Mesendoderm (in vitro differentiated cells): ENCODE measurements at regions not wholly inside any gene's neighbourhood (a gene's known extent, or its start where the extent isn't known, plus 50 kb on each side); places are given as distances from the start of the nearest gene placed in this dataset.

Experiments used
- DNase-seq: peaks from one replicate; pipeline ENCODE4 v3.0.0; 2013
- H2AK5ac ChIP-seq: 2 replicates; pipeline ENCODE4 v1.6.1; 2013; ENCODE audit warnings: low read length, inconsistent platforms
- H2BK120ac ChIP-seq: 2 replicates; pipeline ENCODE4 v1.6.1; 2013; ENCODE audit warnings: low read depth, mild to moderate bottlenecking, low read length, moderate library complexity, mixed read lengths
- H2BK15ac ChIP-seq: replicated peaks from 2 replicates; pipeline ENCODE4 v1.6.1; 2013; ENCODE audit warnings: low read depth, mild to moderate bottlenecking, moderate library complexity
- H2BK5ac ChIP-seq: 2 replicates; pipeline ENCODE4 v1.6.1; 2013; ENCODE audit warnings: low read length, inconsistent platforms
- H3K18ac ChIP-seq: 2 replicates; pipeline ENCODE4 v1.6.1; 2013; ENCODE audit warnings: mild to moderate bottlenecking, low read length, mixed read lengths
- H3K23ac ChIP-seq: one replicate; pipeline ENCODE4 v1.6.1; 2013; ENCODE audit warnings: low read length
- H3K27ac ChIP-seq: 2 replicates; pipeline ENCODE4 v1.5.1; 2013; ENCODE audit warnings: low read depth, mild to moderate bottlenecking, inconsistent platforms, low read length, moderate library complexity
- H3K27me3 ChIP-seq: 2 replicates; pipeline ENCODE4 v1.6.1; 2013; ENCODE audit warnings: low read length, control low read depth, mild to moderate bottlenecking, inconsistent platforms; ENCODE audit not compliant: insufficient read depth, poor library complexity
- H3K36me3 ChIP-seq: 2 replicates; pipeline ENCODE4 v1.6.1; 2013; ENCODE audit warnings: low read length, inconsistent platforms; ENCODE audit not compliant: control insufficient read depth, insufficient read depth
- H3K4ac ChIP-seq: one replicate; pipeline ENCODE4 v1.6.1; 2013; ENCODE audit warnings: low read depth, mild to moderate bottlenecking, low read length, moderate library complexity
- H3K4me1 ChIP-seq: 2 replicates; pipeline ENCODE4 v1.6.1; 2013; ENCODE audit warnings: low read depth, low read length, inconsistent platforms; ENCODE audit not compliant: control insufficient read depth
- H3K4me2 ChIP-seq: 2 replicates; pipeline ENCODE4 v1.6.1; 2013; ENCODE audit warnings: low read length
- H3K4me3 ChIP-seq: 2 replicates; pipeline ENCODE4 v1.5.1; 2013; ENCODE audit warnings: mild to moderate bottlenecking, low read length
- H3K56ac ChIP-seq: one replicate; pipeline ENCODE4 v1.6.1; 2013; ENCODE audit warnings: low read length
- H3K79me1 ChIP-seq: 2 replicates; pipeline ENCODE4 v1.6.1; 2013; ENCODE audit warnings: low read length, inconsistent platforms
- H3K79me2 ChIP-seq: 2 replicates; pipeline ENCODE4 v1.6.1; 2013; ENCODE audit warnings: mild to moderate bottlenecking, low read length; ENCODE audit not compliant: control insufficient read depth, insufficient read depth
- H3K9ac ChIP-seq: 2 replicates; pipeline ENCODE4 v1.6.1; 2013; ENCODE audit warnings: low read length, inconsistent platforms
- H4K5ac ChIP-seq: one replicate; pipeline ENCODE4 v1.6.1; 2013; ENCODE audit warnings: low read length
- H4K8ac ChIP-seq: one replicate; pipeline ENCODE4 v1.6.1; 2013; ENCODE audit warnings: low read depth, mild to moderate bottlenecking, control low read depth, low read length, moderate library complexity
- WGBS: extraction: QIAGEN DNeasy Blood & Tissue Kit; methylation state at CpG from one replicate; pipeline ENCODE4 v1.1.7; 2013; ENCODE audit warnings: low lambda C conversion rate, missing lambda C conversion rate; ENCODE audit not compliant: insufficient coverage; ENCODE audit errors: extremely low coverage; 5-methylcytosine and 5-hydroxymethylcytosine counted together

GRCh38 chr1:5256793-5257192, 602.4 kb downstream of the AJAP1 start:
- H3K4ac ChIP-seq, result no peak overlapping the region
- no peak overlapping the region for H2BK120ac ChIP-seq
- no peaks in the 10 kb centered on the region for H3K27me3 ChIP-seq
- H2AK5ac ChIP-seq, result no peak overlapping the region
- no peaks in the 10 kb centered on the region for H3K36me3 ChIP-seq
- H2BK15ac ChIP-seq, result no peak overlapping the region
- no peak overlapping the region for H4K8ac ChIP-seq
- no peaks in the 10 kb centered on the region for H3K79me2 ChIP-seq
- H3K27ac ChIP-seq, result no peak overlapping the region
- H3K56ac ChIP-seq, result no peak overlapping the region
- H3K4me2 ChIP-seq, result no peak overlapping the region
- no peak overlapping the region for H2BK5ac ChIP-seq
- H3K23ac ChIP-seq, result no peak overlapping the region
- no peaks in the 10 kb centered on the region for H3K79me1 ChIP-seq
- H4K5ac ChIP-seq, result no peak overlapping the region
- WGBS, result 100% methylated on average over 1 of the region's 2 CpGs
- H3K4me3 ChIP-seq, result no peak overlapping the region
- DNase-seq, result no peak
- no peak overlapping the region for H3K9ac ChIP-seq
- no peak overlapping the region for H3K18ac ChIP-seq
- no peaks in the 10 kb centered on the region for H3K4me1 ChIP-seq

GRCh38 chr1:5254975-5255374, 600.6 kb downstream of the AJAP1 start:
- H4K5ac ChIP-seq, result no peak overlapping the region
- no peak overlapping the region for H3K4me2 ChIP-seq
- no peak overlapping the region for H3K4ac ChIP-seq
- no peaks in the 10 kb centered on the region for H3K4me1 ChIP-seq
- no peaks in the 10 kb centered on the region for H3K27me3 ChIP-seq
- H3K79me2 ChIP-seq, result no peaks in the 10 kb centered on the region
- no peaks in the 10 kb centered on the region for H3K36me3 ChIP-seq
- no peak overlapping the region for H2BK5ac ChIP-seq
- no peaks in the 10 kb centered on the region for H3K79me1 ChIP-seq
- no peak overlapping the region for H3K9ac ChIP-seq
- no peak overlapping the region for H2BK120ac ChIP-seq
- no peak overlapping the region for H2AK5ac ChIP-seq
- no peak overlapping the region for H3K23ac ChIP-seq
- H3K27ac ChIP-seq, result no peak overlapping the region
- H3K56ac ChIP-seq, result no peak overlapping the region
- WGBS, result no CpG with 5 or more reads among the region's 2 CpGs
- DNase-seq, result no peak
- H2BK15ac ChIP-seq, result no peak overlapping the region
- no peak overlapping the region for H4K8ac ChIP-seq
- H3K4me3 ChIP-seq, result no peak overlapping the region
- no peak overlapping the region for H3K18ac ChIP-seq

GRCh38 chr1:5254131-5254725, 599.8 kb downstream of the AJAP1 start:
- Histone ChIP-seq H3K4me2 (no peak overlapping the region), H4K5ac (no peak overlapping the region), H2AK5ac (no peak overlapping the region), H3K56ac (no peak overlapping the region), H2BK120ac (no peak overlapping the region), H3K27me3 (no peaks in the 10 kb centered on the region), H3K4ac (no peak overlapping the region), H2BK15ac (no peak overlapping the region), H3K23ac (no peak overlapping the region), H3K4me1 (no peaks in the 10 kb centered on the region), H3K79me1 (no peaks in the 10 kb centered on the region), H3K27ac (no peak overlapping the region), H3K79me2 (no peaks in the 10 kb centered on the region), H2BK5ac (no peak overlapping the region), H3K4me3 (no peak overlapping the region), H3K18ac (no peak overlapping the region), H3K36me3 (no peaks in the 10 kb centered on the region), H4K8ac (no peak overlapping the region), H3K9ac (no peak overlapping the region)
- WGBS, result no CpG with 5 or more reads among the region's 15 CpGs
- no peak for DNase-seq

DNA sequence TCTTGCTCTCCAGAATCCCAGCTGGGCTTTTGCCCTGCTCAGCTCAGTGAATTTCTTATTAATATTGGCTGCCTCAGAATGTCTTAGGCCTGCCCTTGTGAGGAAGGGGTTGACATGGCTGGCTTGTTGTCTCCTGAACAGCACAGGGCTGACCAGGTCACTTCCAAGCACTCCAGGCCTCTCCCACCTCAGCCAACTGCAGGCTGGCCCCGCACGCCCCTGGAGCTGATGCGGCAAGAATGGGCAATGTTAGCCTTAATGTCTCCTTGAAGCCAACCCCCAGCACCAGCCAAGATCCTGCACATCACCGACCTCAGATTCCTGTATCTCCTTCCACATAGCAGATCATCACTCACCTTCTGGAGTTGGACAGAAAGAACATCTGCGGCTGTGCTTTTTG, 598.6 kb downstream of the AJAP1 start:
- Histone ChIP-seq H3K23ac (no peak overlapping the region), H3K27ac (no peak overlapping the region), H3K18ac (no peak overlapping the region), H2BK120ac (no peak overlapping the region), H3K79me2 (no peaks in the 10 kb centered on the region), H4K8ac (no peak overlapping the region), H3K4ac (no peak overlapping the region), H3K79me1 (no peaks in the 10 kb centered on the region), H3K4me2 (no peak overlapping the region), H2BK5ac (no peak overlapping the region), H2AK5ac (no peak overlapping the region), H3K4me1 (no peaks in the 10 kb centered on the region), H2BK15ac (no peak overlapping the region), H3K4me3 (no peak overlapping the region), H3K27me3 (no peaks in the 10 kb centered on the region), H3K9ac (no peak overlapping the region), H3K56ac (no peak overlapping the region), H3K36me3 (no peaks in the 10 kb centered on the region), H4K5ac (no peak overlapping the region)
- no CpG with 5 or more reads among the region's 5 CpGs for WGBS
- DNase-seq, result no peak

- H2BK120ac ChIP-seq, result no peak overlapping the region
- H3K79me1 ChIP-seq, result no peaks in the 10 kb centered on the region
- H3K27me3 ChIP-seq, result no peaks in the 10 kb centered on the region
- H3K18ac ChIP-seq, result no peak overlapping the region
- H2AK5ac ChIP-seq, result no peak overlapping the region
- H4K8ac ChIP-seq, result no peak overlapping the region
- no peak overlapping the region for H3K27ac ChIP-seq
- no peaks in the 10 kb centered on the region for H3K79me2 ChIP-seq
- no peaks in the 10 kb centered on the region for H3K36me3 ChIP-seq
- no peak overlapping the region for H3K23ac ChIP-seq
- no peak overlapping the region for H3K4me3 ChIP-seq
- no peaks in the 10 kb centered on the region for H3K4me1 ChIP-seq
- no peak overlapping the region for H3K4ac ChIP-seq
- H2BK15ac ChIP-seq, result no peak overlapping the region
- no peak overlapping the region for H3K56ac ChIP-seq
- no peak overlapping the region for H3K4me2 ChIP-seq
- H2BK5ac ChIP-seq, result no peak overlapping the region
- no peak overlapping the region for H3K9ac ChIP-seq
- no CpG with 5 or more reads among the region's 2 CpGs for WGBS
- H4K5ac ChIP-seq, result no peak overlapping the region
- DNase-seq, result no peak
Observed at GRCh38 chr1:5250336-5250735, 595.9 kb downstream of the AJAP1 start.

DNA sequence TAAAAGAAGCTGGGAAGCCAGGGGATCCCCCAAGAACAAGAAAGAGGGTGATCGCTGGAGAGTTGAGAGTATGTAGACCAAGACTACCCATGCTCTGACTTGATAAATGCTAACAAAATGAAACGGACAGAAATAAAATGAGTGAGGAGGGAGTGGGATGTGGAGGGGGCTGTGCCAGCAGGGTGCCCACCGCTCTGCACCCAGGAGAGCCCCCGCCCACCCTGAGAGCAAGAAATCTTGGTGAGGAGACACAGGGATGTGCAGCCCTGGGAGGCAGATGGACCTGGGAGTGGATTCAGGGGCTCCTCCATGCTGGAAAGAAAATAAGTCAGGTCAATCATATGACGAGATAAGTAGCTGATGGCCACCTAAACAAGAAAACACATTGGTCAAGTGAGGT, 590.9 kb downstream of the AJAP1 start:
- H2BK120ac ChIP-seq, result no peak overlapping the region
- H3K27me3 ChIP-seq, result no peaks in the 10 kb centered on the region
- no peak for DNase-seq
- H3K27ac ChIP-seq, result no peak overlapping the region
- H3K79me1 ChIP-seq, result no peaks in the 10 kb centered on the region
- H3K79me2 ChIP-seq, result no peaks in the 10 kb centered on the region
- H2BK15ac ChIP-seq, result no peak overlapping the region
- no peak overlapping the region for H3K18ac ChIP-seq
- H3K36me3 ChIP-seq, result no peaks in the 10 kb centered on the region
- H2AK5ac ChIP-seq, result no peak overlapping the region
- no peaks in the 10 kb centered on the region for H3K4me1 ChIP-seq
- no peak overlapping the region for H4K5ac ChIP-seq
- no peak overlapping the region for H3K4me3 ChIP-seq
- no peak overlapping the region for H2BK5ac ChIP-seq
- no peak overlapping the region for H3K56ac ChIP-seq
- H3K4me2 ChIP-seq, result no peak overlapping the region
- no peak overlapping the region for H3K23ac ChIP-seq
- H4K8ac ChIP-seq, result no peak overlapping the region
- no peak overlapping the region for H3K4ac ChIP-seq
- no peak overlapping the region for H3K9ac ChIP-seq
- no CpG with 5 or more reads among the region's 5 CpGs for WGBS
